ENCODE measurements at regions not wholly inside any gene's neighbourhood (a gene's known extent, or its start where the extent isn't known, plus 50 kb on each side); places are given as distances from the start of the nearest gene placed in this dataset.
"Not testable (repeated sequence)": the region's sequence is repeated elsewhere in the genome, so short reads cannot be mapped to it uniquely, and the experiment has no call there.

DNA sequence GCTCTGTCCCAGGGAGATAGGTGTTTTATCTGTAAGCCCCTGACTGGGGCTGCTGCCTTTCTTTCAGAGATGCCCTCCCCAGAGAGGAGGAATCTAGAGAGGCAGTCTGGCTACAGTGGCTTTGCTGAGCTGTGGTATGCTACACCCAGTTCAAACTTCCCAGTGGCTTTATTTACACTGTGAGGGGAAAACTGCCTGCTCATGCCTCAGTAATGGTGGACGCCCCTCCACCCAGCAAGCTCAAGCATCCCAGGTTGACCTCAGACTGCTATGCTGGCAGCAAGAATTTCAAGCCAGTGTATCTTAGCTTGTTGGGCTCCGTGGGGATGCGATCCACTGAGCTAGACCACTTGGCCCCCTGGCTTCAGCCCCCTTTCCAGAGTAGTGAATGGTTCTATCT is 72.6 kb upstream of the STK38L start:
- TF ChIP-seq HDAC2 (IDR thresholded peaks at IDR 0.05); POLR2A (IDR thresholded peaks at IDR 0.05; ENCODE audit: low read depth, low read length); ESRRA (IDR thresholded peaks at IDR 0.05; ENCODE audit: low read length); POLR2AphosphoS5 (IDR thresholded peaks at IDR 0.05; ENCODE audit: low read length); ASH2L (IDR thresholded peaks at IDR 0.05; ENCODE audit: borderline replicate concordance, low read depth); BRCA1 (IDR thresholded peaks at IDR 0.05; ENCODE audit: low read depth, low read length); NRF1 (conservative IDR thresholded peaks at IDR 0.05; ENCODE audit: low read depth, low read length); IRF4 (IDR thresholded peaks at IDR 0.05; ENCODE audit: low read depth, low read length); ZNF274 (IDR thresholded peaks at IDR 0.05; ENCODE audit: insufficient read depth, insufficient read length): not testable (repeated sequence)
- TF ChIP-seq, protein P1, sequence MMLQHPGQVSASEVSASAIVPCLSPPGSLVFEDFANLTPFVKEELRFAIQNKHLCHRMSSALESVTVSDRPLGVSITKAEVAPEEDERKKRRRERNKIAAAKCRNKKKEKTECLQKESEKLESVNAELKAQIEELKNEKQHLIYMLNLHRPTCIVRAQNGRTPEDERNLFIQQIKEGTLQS (IDR thresholded peaks at IDR 0.05; ENCODE audit: borderline replicate concordance, extremely low read depth, low read depth, low read length): not testable (repeated sequence)
- TF ChIP-seq, protein P2, sequence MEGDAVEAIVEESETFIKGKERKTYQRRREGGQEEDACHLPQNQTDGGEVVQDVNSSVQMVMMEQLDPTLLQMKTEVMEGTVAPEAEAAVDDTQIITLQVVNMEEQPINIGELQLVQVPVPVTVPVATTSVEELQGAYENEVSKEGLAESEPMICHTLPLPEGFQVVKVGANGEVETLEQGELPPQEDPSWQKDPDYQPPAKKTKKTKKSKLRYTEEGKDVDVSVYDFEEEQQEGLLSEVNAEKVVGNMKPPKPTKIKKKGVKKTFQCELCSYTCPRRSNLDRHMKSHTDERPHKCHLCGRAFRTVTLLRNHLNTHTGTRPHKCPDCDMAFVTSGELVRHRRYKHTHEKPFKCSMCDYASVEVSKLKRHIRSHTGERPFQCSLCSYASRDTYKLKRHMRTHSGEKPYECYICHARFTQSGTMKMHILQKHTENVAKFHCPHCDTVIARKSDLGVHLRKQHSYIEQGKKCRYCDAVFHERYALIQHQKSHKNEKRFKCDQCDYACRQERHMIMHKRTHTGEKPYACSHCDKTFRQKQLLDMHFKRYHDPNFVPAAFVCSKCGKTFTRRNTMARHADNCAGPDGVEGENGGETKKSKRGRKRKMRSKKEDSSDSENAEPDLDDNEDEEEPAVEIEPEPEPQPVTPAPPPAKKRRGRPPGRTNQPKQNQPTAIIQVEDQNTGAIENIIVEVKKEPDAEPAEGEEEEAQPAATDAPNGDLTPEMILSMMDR (IDR thresholded peaks at IDR 0.05 in 2 of 3, conservative IDR thresholded peaks at IDR 0.05 in 1 of 3; ENCODE audit: control insufficient read depth in 2 of 3, extremely low read depth in 1 of 3, insufficient read depth in 1 of 3, low read depth in 3 of 3, low read length in 3 of 3): not testable (repeated sequence)
- TF ChIP-seq, protein P3, sequence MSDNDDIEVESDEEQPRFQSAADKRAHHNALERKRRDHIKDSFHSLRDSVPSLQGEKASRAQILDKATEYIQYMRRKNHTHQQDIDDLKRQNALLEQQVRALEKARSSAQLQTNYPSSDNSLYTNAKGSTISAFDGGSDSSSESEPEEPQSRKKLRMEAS (IDR thresholded peaks at IDR 0.05; ENCODE audit: low read depth, low read length): not testable (repeated sequence)
- TF ChIP-seq, protein P4, sequence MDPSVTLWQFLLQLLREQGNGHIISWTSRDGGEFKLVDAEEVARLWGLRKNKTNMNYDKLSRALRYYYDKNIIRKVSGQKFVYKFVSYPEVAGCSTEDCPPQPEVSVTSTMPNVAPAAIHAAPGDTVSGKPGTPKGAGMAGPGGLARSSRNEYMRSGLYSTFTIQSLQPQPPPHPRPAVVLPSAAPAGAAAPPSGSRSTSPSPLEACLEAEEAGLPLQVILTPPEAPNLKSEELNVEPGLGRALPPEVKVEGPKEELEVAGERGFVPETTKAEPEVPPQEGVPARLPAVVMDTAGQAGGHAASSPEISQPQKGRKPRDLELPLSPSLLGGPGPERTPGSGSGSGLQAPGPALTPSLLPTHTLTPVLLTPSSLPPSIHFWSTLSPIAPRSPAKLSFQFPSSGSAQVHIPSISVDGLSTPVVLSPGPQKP (IDR thresholded peaks at IDR 0.05; ENCODE audit: low read depth, low read length): not testable (repeated sequence)

Data from GM12878 (cell line).